ENCODE measurements at regions not wholly inside any gene's neighbourhood (a gene's known extent, or its start where the extent isn't known, plus 50 kb on each side); places are given as distances from the start of the nearest gene placed in this dataset.

- DNase-seq = no peak
These were observed 53.7 kb upstream of the IRF2 start for GRCh38 chr4:184528051-184528450.

GRCh38 chr4:184526228-184526627 is 51.9 kb upstream of the IRF2 start:
- DNase-seq = no peak

Data from stimulated activated CD4-positive, alpha-beta T cell treated with anti-CD3 and anti-CD28 coated beads, Interleukin-2, amount 100 ng/mL, for 48 hours (primary cell).